Cardiac septum (tissue), 1 donor: ENCODE measurements at regions not wholly inside any gene's neighbourhood (a gene's known extent, or its start where the extent isn't known, plus 50 kb on each side); places are given as distances from the start of the nearest gene placed in this dataset.
"Not testable (repeated sequence)": the region's sequence is repeated elsewhere in the genome, so short reads cannot be mapped to it uniquely, and the experiment has no call there.

Experiments
- DNase-seq: peaks from one replicate; pipeline ENCODE4 v3.0.0-alpha.2; 2020; ENCODE audit warnings: low spot score
- intact Hi-C: fragments of 100-400 bp; cut with DNase I; formaldehyde crosslinking; loops from one replicate; pipeline ENCODE4 v1.14.0; 2022
- donor health status: DM: no; HTN: no; CAD: no.

- no peak for DNase-seq
- intact Hi-C loops = no loop called here
These were observed 163.4 kb upstream of the FBXL17 start for GRCh38 chr5:108545301-108545700.

DNA sequence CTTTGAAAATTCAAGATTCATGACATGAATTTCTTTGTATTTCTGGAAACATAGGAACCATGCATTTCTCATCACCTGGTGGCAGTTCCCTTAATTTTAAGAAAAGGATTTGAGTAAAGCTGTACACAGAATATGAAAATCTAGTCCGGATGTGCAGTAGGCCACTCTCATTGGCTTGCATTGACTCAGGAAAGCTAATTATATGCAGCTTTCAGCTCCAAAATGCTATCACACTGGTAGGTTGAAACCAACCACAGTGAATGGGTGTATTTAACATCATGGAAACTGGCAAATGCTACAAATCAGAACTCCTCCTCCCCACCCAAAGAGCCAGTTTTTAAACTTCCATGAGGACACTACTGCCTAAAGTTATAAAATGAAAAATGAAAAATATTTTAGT, 161.6 kb upstream of the FBXL17 start:
- intact Hi-C loops = no loop called here

GRCh38 chr5:108541836-108542235, 159.9 kb upstream of the FBXL17 start:
- DNase-seq = no peak
- intact Hi-C loops = no loop called here

More for the DNA sequence above, 161.6 kb upstream of the FBXL17 start:
- DNase-seq = no peak

GRCh38 chr5:108536321-108536720, 154.4 kb upstream of the FBXL17 start:
- intact Hi-C loops = no loop called here
- no peak for DNase-seq

- intact Hi-C loops, DNase-seq: not testable (repeated sequence)
These were observed 150.2 kb upstream of the FBXL17 start for GRCh38 chr5:108532129-108532445.

GRCh38 chr5:108531367-108532128, 149.7 kb upstream of the FBXL17 start:
- intact Hi-C loops = no loop called here
- DNase-seq = no peak

- intact Hi-C loops = no loop called here
- no peak for DNase-seq
These were observed 148.8 kb upstream of the FBXL17 start for GRCh38 chr5:108530706-108531105.

- intact Hi-C loops = loop anchor here (5.0 kb wide), 1 partner anchor 923 kb away; no protein-coding TSS in a partner anchor
- DNase-seq = no peak
These were observed 147.5 kb upstream of the FBXL17 start for GRCh38 chr5:108529381-108529780.

DNA sequence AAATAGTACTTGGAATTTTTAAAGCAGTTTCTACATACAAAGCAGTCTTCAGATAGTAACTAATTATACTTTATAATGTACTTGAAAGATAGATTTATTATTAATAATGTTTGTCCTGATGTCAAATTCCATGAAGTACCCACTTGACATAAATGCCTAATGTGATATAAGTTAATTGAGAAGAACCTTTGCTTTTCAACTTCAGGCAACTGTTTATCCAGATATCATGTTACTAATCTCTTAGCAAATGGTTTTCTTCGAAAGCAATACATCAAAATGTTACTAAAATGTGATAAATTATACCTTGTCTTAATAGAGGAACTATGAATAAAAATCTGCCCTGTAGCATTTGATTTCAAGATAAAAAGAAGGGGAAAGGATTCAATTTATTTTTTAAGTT, 146.8 kb upstream of the FBXL17 start:
- DNase-seq = no peak
- intact Hi-C loops = loop anchor here (5.0 kb wide), 1 partner anchor 924 kb away; no protein-coding TSS in a partner anchor

GRCh38 chr5:108524564-108524963, 142.7 kb upstream of the FBXL17 start:
- intact Hi-C loops = no loop called here

DNA sequence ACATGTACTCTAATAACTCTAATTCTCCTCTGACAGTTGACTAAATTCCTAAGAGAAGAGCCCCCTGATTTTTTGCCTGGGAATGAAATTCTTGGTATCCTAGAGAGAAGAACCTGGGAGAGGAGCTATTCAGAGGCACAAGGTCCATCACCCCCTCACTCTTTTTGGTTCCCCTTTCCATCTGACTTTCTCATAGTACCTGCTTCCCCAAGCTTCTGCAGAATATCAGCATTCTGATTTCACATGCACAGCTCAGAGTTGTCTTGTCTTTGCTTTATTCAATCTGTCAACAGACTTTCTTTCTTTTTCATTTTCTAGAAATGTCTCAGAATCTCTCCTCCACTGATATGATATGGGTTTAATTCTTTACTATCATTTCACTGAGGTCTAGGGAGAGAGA, 141.5 kb upstream of the FBXL17 start:
- intact Hi-C loops = no loop called here
- no peak for DNase-seq

More at GRCh38 chr5:108524564-108524963, 142.7 kb upstream of the FBXL17 start:
- no peak for DNase-seq

- intact Hi-C loops = no loop called here
- DNase-seq = no peak
These were observed 140.1 kb upstream of the FBXL17 start for GRCh38 chr5:108521841-108522506.

GRCh38 chr5:108521011-108521700, 139.3 kb upstream of the FBXL17 start:
- intact Hi-C loops = no loop called here
- DNase-seq = no peak

- no peak for DNase-seq
These were observed 134.9 kb upstream of the FBXL17 start for GRCh38 chr5:108516785-108517184.

GRCh38 chr5:108515517-108516105, 133.7 kb upstream of the FBXL17 start:
- no peak for DNase-seq
- intact Hi-C loops = no loop called here

More at GRCh38 chr5:108516785-108517184, 134.9 kb upstream of the FBXL17 start:
- intact Hi-C loops = no loop called here

DNA sequence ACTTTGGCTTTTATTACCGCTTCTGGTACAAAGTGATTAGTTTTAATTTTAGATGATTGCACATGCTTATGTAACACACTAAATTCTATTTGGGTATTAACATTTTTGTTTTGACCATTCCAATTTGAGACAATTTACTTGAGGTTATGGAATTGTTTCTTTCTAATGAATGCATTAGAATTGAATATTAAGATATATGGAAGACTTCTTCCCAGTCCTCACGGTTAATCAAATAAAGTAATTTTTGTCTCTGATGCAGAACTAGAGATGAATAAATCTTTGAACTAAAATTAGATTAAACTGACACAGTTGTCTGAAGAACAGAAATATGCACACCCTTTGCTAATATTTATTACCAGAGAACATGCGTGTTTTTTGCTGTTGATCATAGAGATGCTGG, 127.1 kb upstream of the FBXL17 start:
- intact Hi-C loops = no loop called here
- DNase-seq = no peak

- DNase-seq = no peak
- intact Hi-C loops = no loop called here
These were observed 125.7 kb upstream of the FBXL17 start for GRCh38 chr5:108507631-108508030.

DNA sequence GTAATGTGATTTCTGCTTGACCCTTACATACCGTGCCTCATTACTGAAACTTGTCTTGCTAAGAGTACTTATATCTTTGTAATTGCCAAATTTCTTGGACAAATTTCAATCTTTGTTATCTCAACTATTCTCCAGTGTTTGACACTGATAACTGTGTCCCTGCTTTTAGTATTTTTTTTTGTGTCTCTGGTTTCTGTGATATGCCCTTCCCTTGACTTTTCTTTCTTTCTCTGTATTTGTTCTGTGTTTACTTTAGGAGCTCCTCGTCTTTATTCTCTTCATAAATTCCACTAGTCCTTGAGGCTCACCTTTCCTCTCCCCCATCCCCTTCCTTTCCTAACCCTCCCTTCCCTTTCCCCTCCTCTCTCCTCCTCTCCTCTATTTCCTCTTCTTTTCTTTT, 123.7 kb upstream of the FBXL17 start:
- no peak for DNase-seq
- intact Hi-C loops = no loop called here

DNA sequence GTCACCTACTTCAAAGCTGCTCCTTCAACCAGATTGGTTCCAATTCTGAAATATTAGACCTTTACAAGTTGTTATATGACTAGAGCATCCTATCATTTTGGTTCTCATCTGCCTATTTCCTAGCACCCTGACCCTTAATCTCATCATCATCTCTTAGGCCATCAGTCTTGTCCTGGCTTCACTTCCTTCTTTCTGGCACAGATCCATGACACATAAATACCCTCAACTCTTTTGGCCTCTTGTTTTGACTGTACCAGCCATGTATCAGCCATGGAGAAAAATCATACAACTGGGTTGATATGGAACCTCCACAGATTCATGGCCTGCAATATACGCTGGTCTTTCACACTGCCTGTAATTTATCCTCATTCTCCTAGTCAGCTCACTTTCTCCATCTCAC, 123.1 kb upstream of the FBXL17 start:
- intact Hi-C loops = no loop called here
- DNase-seq = no peak

GRCh38 chr5:108503986-108504385, 122.1 kb upstream of the FBXL17 start:
- intact Hi-C loops = no loop called here
- DNase-seq = no peak
